GM19351 (cell line): ENCODE measurements at regions not wholly inside any gene's neighbourhood (a gene's known extent, or its start where the extent isn't known, plus 50 kb on each side); places are given as distances from the start of the nearest gene placed in this dataset.

Source experiments
- ATAC-seq: cut with Tn5 transposase; IDR thresholded peaks from one replicate; pipeline ENCODE4 v1.9.1; 2021; ENCODE audit warnings: mild to moderate bottlenecking, moderate library complexity; ENCODE audit not compliant: unreplicated experiment

GRCh38 chr14:82112210-82112839 is 578.7 kb upstream of the SEL1L start:
- ATAC-seq: no peak

DNA sequence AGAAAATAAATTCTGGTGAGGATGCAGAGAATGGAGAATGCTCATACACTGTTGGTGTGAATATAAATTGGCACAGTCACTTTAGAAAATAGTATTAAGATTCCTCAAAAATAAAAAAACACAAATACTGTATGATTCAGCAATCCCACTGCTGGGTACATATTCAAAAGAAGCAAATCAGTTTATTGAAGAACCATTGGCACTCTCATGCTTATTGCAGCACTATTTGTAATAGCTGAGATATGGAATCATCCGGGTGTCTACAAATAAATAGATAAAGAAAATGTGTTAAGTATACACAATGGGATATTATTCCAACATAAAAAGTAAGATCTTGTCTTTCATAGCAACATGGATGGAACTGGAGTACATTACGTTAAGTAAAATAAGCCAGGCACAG is 579.4 kb upstream of the SEL1L start:
- ATAC-seq: no peak

- no peak for ATAC-seq
Observed at GRCh38 chr14:82113710-82114109, 580.1 kb upstream of the SEL1L start.

DNA sequence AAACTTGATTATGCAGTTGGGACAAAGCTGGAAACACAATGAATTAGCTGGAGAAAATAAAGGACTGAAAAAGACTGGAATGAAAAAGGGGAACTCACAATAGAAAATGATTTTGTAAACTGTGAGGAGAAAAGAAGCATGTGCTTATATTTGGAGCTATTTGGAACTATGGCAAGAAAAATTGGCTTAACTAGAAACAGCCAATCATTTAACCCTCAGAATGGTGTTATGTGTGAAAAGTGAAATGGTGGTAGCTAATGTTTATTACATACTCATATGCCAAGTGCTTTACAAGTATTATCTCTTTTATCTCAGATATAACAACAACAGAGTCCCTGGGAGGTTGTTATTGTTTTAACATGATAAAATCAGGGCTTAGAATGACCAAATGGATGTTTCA is 583.1 kb upstream of the SEL1L start:
- ATAC-seq: no peak

- no peak for ATAC-seq
Observed at GRCh38 chr14:82122655-82123054, 589.0 kb upstream of the SEL1L start.

DNA sequence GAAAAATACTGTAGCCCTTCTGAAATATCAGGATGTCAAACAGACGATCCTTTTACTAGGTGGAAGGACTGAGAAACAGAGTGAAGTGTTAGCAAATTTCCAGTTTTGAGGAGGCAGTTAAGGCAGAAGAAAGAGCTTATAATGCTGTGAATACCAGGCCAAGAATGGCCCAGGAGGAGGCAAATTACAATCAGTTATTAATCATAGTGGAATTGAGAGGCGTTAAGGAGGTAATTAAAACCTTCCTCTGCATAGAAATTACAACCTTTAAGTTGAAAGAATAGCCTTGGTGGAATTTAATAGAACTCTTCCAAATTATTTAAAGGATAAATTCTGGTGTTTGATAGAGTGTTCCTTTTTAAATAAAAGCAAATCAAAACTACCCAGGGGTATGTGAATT is 590.9 kb upstream of the SEL1L start:
- ATAC-seq: no peak

GRCh38 chr14:82126006-82126405 is 592.4 kb upstream of the SEL1L start:
- ATAC-seq: no peak

- ATAC-seq: no peak
Observed at GRCh38 chr14:82134411-82134810, 600.8 kb upstream of the SEL1L start.

DNA sequence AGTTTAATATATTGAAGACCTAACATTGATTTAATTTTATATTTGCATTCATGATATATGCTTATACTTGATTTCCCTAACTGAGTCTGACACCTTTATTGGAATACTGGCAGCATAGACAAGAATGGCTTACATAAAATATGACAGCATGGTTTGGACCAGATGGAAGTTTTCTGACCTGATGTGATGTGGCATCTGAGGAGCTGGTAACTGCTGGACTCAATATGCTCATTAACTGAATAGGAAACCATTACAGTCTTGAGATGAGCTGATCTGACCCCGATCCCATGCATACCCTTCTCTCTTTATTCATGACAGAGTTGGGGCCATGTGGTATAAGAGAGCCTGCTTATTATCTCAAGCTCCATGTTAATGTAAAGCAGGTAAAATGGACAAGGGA is 604.8 kb upstream of the SEL1L start:
- no peak for ATAC-seq

GRCh38 chr14:82146846-82147245 is 613.2 kb upstream of the SEL1L start:
- no peak for ATAC-seq

DNA sequence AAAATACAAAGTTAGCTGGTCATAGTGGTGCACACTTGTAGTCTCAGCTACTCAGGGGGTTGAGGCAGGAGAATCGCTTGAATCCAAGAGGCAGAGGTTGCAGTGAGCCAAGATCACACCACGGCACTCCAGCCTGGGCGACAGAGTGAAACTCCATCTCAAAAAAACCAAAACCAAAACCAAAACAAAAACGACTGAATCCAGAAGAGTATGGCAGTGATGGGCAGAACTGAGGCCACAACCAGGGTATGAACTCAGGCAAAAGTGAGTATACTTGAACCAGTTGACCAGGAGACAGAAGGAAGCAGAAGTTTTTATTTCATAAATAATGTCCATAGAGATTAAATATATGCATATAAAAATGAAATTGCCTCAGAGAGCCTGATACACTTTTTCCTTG is 620.0 kb upstream of the SEL1L start:
- no peak for ATAC-seq

- ATAC-seq: no peak
Observed at GRCh38 chr14:82159624-82160023, 626.0 kb upstream of the SEL1L start.

GRCh38 chr14:82180139-82180538 is 646.5 kb upstream of the SEL1L start:
- no peak for ATAC-seq

GRCh38 chr14:82182646-82183045 is 649.0 kb upstream of the SEL1L start:
- ATAC-seq: no peak

DNA sequence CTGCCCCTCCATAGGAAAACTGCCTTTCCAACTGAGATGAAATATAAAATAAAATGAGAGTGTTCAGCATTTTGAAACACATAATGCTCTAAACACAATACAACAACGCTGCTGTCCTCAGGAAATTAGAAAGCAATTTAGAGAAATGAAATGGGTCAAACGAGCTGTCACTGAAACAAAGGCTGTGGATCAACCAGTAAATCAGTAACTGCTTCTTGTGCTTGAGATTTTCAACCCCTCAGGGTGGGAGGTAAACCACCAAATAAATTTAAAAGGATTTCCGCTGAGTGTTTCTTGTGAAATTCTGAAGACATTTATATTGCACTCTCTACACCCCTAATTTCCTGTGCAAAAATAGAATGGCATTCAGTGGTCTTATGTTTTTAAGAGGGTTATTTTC is 657.1 kb upstream of the SEL1L start:
- no peak for ATAC-seq

DNA sequence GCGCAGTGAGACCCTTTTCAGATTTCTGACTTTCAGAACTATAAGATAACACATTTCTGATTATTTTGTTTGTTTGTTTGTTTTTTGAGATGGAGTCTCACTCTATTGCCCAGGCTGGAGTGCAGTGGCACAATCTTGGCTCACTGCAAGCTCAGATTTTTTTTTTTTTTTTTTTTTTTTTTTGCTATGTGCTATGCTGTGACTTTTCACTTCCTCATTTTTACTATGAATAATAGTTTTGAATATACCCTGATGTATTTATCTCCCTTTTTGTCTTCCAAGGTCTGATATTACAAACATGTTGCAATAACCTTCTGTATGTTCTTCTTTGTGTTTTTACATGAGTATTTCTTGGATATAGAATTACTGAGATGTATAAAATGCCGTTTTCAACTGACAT is 658.7 kb upstream of the SEL1L start:
- no peak for ATAC-seq

DNA sequence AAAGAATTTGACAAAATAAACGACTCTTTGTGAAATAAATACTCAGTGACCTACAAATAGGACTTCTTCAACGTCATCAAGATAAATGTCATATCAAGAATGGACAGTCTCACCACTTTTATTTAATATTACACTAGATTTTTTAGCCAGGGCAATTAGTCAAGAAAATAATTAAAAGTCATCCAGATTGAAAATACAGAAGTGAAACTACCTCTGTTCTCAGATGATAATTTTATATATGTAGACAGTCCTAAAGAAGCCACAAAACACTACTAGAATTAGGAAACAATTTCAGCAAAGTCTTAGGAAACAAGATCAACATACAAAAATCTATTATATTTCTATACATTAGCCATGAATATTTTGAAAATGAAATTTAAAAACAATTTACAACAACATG is 689.6 kb upstream of the SEL1L start:
- no peak for ATAC-seq

- ATAC-seq: no peak
Observed at GRCh38 chr14:82224610-82225009, 691.0 kb upstream of the SEL1L start.

DNA sequence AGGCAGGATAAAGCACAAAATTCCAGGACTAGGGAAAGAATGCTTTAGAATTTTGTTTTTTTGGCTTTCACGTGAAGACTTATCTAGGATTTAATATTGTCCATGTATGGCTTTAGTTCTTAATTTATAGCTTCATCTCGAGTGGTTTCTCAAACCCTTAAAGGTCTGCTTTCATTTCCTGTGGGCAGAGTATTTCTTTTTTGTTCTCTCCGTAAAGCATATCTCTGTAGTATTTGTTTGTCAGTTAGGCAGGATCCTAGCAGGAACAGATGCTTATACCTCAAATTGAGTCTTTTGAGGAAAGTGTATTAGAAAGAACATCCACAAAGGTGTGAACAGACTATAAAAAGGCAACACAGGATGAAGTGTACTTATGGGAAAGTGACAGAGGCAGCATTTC is 697.1 kb upstream of the SEL1L start:
- ATAC-seq: no peak

DNA sequence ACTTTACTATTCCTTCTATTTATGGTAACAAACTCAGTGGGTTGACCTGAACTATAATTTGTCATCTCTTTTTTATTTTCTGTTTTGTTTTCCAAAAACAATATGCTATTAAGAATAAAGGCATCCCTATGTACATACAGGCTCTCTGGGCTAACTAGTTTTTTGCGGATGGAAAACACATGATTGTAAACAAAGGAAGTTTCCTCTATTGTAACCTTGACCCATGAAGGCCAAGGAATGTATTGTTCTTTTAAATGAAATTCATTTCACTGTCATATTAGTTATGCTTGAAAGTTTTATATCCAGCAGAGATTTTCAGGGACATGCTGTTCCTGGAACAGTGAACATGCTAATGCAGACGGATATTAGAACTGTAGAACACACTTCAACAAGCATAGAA is 705.0 kb upstream of the SEL1L start:
- ATAC-seq: no peak

DNA sequence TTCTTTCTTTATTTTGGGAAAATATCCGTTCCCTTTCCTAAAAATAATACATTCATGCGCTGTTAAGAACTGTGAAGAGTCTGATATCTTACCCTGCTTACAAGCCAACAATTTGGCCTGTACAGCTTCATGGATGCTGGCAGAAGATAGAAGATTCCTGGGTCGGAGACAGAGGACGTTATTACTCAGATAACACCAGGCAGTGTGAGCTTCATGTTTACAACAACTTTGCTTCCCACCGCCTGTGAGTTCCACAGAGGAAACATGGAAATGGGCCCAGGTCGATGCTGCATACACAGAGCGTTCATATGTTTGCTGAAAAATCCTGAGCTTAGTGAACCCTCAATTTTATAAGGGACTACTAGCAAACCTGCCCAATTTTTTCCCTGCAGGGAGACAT is 705.6 kb upstream of the SEL1L start:
- no peak for ATAC-seq

- ATAC-seq: no peak
Observed at GRCh38 chr14:82244791-82245190, 711.1 kb upstream of the SEL1L start.

GRCh38 chr14:82251494-82251893 is 717.8 kb upstream of the SEL1L start:
- ATAC-seq: no peak

DNA sequence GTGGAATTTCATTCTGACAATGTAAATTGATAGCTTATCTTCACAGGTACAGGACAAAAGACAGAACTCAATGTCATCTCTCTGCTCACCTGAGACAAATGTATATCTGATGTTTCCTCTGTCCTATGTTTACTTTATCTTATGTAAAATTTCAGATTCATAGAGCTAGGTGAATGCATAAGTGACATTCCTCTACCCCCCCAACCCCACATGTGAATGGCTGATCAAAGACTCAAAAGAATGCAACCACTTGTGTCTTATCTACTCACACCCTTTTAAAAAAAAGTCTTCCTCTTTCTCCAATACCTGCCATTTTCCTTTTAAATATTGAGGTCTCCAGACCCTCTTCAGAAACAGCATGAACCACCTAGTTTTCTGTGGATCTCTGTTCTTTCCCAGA is 736.6 kb upstream of the SEL1L start:
- ATAC-seq: no peak
